GM23338 (cell line): ENCODE measurements at regions not wholly inside any gene's neighbourhood (a gene's known extent, or its start where the extent isn't known, plus 50 kb on each side); places are given as distances from the start of the nearest gene placed in this dataset.

ENCODE experiments used
- CREB1 ChIP-seq: fragments of 250-450 bp; sonication (Bioruptor Pico); IDR thresholded peaks from 2 replicates; pipeline ENCODE4 v1.5.0; 2020; ENCODE audit warnings: low read depth, mild to moderate bottlenecking, moderate library complexity
- EZH2 ChIP-seq: fragments of 200-600 bp; sonication (generic); IDR thresholded peaks from one replicate; pipeline ENCODE4 v1.8.0; 2017; ENCODE audit warnings: antibody characterized with exemption, mild to moderate bottlenecking, low read depth; ENCODE audit not compliant: unreplicated experiment
- EZH2phosphoT487 ChIP-seq: fragments of 200-600 bp; sonication (generic); IDR thresholded peaks from one replicate; pipeline ENCODE4 v1.8.1; 2018; ENCODE audit warnings: antibody characterized with exemption; ENCODE audit not compliant: unreplicated experiment
- JUNB ChIP-seq: IDR thresholded peaks from one replicate; pipeline ENCODE4 v1.6.1; 2016; ENCODE audit warnings: antibody characterized with exemption; ENCODE audit not compliant: unreplicated experiment
- NANOG ChIP-seq: IDR thresholded peaks from 2 replicates; pipeline ENCODE4 v1.6.1; 2016; ENCODE audit warnings: antibody characterized with exemption, borderline replicate concordance
- POLR2AphosphoS5 ChIP-seq: IDR thresholded peaks from 2 replicates; pipeline ENCODE4 v1.6.1; 2016; ENCODE audit warnings: antibody characterized with exemption, low read depth
- REST ChIP-seq: IDR thresholded peaks from one replicate; pipeline ENCODE4 v1.6.1; 2018; ENCODE audit warnings: antibody characterized with exemption; ENCODE audit not compliant: unreplicated experiment
- ZNF114 ChIP-seq: fragments of 250-450 bp; sonication (Bioruptor Pico); IDR thresholded peaks from 2 replicates; pipeline ENCODE4 v1.5.0; 2020; ENCODE audit warnings: mild to moderate bottlenecking, moderate library complexity
- ZNF331 ChIP-seq: fragments of 250-450 bp; sonication (Bioruptor Pico); IDR thresholded peaks from 2 replicates; pipeline ENCODE4 v1.5.0; 2020; ENCODE audit warnings: low read depth, mild to moderate bottlenecking, moderate library complexity
- ZNF462 ChIP-seq: fragments of 250-450 bp; sonication (Bioruptor Pico); IDR thresholded peaks from 2 replicates; pipeline ENCODE4 v1.5.0; 2020; ENCODE audit warnings: mild to moderate bottlenecking, moderate library complexity
- TF ChIP-seq, protein P1 (sequence below), 2 experiments: fragments of 200-600 bp in 1 of 2; sonication (generic) in 1 of 2; conservative IDR thresholded peaks; 2 replicates each; pipeline versions ENCODE4 v1.5.1 to v1.6.1; 2016 to 2017; ENCODE audit warnings: antibody characterized with exemption in 2 of 2, low read depth in 2 of 2, mild to moderate bottlenecking in 2 of 2, moderate library complexity in 1 of 2
- TF ChIP-seq, protein P2 (sequence below): IDR thresholded peaks from 2 replicates; pipeline ENCODE4 v1.6.1; 2016; ENCODE audit warnings: antibody characterized with exemption

DNA sequence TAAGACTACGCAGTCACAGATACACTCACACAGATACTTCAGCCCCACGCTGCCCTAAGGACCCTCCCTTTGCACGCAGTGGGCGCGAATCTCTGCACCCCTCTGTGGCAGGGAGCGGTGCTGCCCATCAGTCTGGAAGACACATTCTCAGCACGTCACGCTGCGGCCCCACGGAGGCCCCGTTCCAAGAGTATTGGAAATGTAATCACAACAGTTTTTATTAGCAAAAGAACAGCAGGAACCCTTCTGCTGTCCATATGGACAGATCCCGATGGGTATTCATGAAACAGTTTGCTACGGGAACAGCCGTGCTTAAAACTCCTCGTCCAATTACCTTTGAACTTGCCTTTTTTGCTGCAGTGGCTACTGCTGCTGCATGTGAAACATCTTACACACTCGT is 131.0 kb downstream of the RPS24 start:
- TF ChIP-seq ZNF114 (CRISPR knock-in tag) (no peak), EZH2 (no peak), EZH2phosphoT487 (no peak), REST (no peak), ZNF331 (CRISPR knock-in tag) (no peak), POLR2AphosphoS5 (no peak), CREB1 (CRISPR knock-in tag) (no peak), JUNB (no peak), ZNF462 (no peak), NANOG (no peak)
- TF ChIP-seq, protein P1, sequence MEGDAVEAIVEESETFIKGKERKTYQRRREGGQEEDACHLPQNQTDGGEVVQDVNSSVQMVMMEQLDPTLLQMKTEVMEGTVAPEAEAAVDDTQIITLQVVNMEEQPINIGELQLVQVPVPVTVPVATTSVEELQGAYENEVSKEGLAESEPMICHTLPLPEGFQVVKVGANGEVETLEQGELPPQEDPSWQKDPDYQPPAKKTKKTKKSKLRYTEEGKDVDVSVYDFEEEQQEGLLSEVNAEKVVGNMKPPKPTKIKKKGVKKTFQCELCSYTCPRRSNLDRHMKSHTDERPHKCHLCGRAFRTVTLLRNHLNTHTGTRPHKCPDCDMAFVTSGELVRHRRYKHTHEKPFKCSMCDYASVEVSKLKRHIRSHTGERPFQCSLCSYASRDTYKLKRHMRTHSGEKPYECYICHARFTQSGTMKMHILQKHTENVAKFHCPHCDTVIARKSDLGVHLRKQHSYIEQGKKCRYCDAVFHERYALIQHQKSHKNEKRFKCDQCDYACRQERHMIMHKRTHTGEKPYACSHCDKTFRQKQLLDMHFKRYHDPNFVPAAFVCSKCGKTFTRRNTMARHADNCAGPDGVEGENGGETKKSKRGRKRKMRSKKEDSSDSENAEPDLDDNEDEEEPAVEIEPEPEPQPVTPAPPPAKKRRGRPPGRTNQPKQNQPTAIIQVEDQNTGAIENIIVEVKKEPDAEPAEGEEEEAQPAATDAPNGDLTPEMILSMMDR (conservative IDR thresholded peaks at IDR 0.05; ENCODE audit: low read depth in 2 of 2) = no peak
- TF ChIP-seq, protein P2, sequence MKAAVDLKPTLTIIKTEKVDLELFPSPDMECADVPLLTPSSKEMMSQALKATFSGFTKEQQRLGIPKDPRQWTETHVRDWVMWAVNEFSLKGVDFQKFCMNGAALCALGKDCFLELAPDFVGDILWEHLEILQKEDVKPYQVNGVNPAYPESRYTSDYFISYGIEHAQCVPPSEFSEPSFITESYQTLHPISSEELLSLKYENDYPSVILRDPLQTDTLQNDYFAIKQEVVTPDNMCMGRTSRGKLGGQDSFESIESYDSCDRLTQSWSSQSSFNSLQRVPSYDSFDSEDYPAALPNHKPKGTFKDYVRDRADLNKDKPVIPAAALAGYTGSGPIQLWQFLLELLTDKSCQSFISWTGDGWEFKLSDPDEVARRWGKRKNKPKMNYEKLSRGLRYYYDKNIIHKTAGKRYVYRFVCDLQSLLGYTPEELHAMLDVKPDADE = no peak
